OCI-LY1 (cell line): ENCODE measurements at regions not wholly inside any gene's neighbourhood (a gene's known extent, or its start where the extent isn't known, plus 50 kb on each side); places are given as distances from the start of the nearest gene placed in this dataset.

ENCODE experiments used
- H2AFZ ChIP-seq: fragments of 200-600 bp; sonication (generic), shearing (Covaris generic); 2 replicates; pipeline ENCODE4 v1.6.0; 2014; ENCODE audit warnings: antibody characterized with exemption, mild to moderate bottlenecking, low read length
- H3F3A ChIP-seq: fragments of 200-600 bp; sonication (generic), shearing (Covaris generic); 2 replicates; pipeline ENCODE4 v1.6.0; 2014; ENCODE audit warnings: mild to moderate bottlenecking, antibody characterized with exemption, low read length, moderate library complexity; ENCODE audit not compliant: insufficient read depth
- H3K27ac ChIP-seq: fragments of 200-600 bp; sonication (generic); 2 replicates; pipeline ENCODE4 v1.5.1; 2014; ENCODE audit warnings: low read length, mixed run types, mild to moderate bottlenecking, low read depth; ENCODE audit not compliant: poor library complexity, severe bottlenecking
- H3K27me3 ChIP-seq: fragments of 200-600 bp; sonication (generic); 2 replicates; pipeline ENCODE4 v1.6.0; 2014; ENCODE audit warnings: antibody characterized with exemption, mild to moderate bottlenecking, low read length, moderate library complexity; ENCODE audit not compliant: insufficient read depth
- H3K36me3 ChIP-seq: fragments of 200-600 bp; sonication (generic); 2 replicates; pipeline ENCODE4 v1.6.1; 2014; ENCODE audit warnings: mild to moderate bottlenecking, antibody characterized with exemption, low read length, moderate library complexity, mixed read lengths; ENCODE audit not compliant: insufficient read depth
- H3K4me1 ChIP-seq: fragments of 200-600 bp; sonication (generic); 2 replicates; pipeline ENCODE4 v1.5.1; 2014; ENCODE audit warnings: mild to moderate bottlenecking, low read length, moderate library complexity; ENCODE audit not compliant: insufficient read depth, severe bottlenecking
- H3K4me2 ChIP-seq: fragments of 200-600 bp; sonication (generic), shearing (Covaris generic); 2 replicates; pipeline ENCODE4 v1.6.1; 2014; ENCODE audit warnings: low read length
- H3K4me3 ChIP-seq: fragments of 200-600 bp; sonication (generic); 2 replicates; pipeline ENCODE4 v1.5.1; 2014; ENCODE audit warnings: low read length, low read depth, mild to moderate bottlenecking, mixed read lengths; ENCODE audit not compliant: poor library complexity, severe bottlenecking
- H3K79me2 ChIP-seq: fragments of 200-600 bp; shearing (Covaris generic); 2 replicates; pipeline ENCODE4 v1.6.1; 2016; ENCODE audit warnings: mixed run types, low read length, mixed read lengths; ENCODE audit not compliant: insufficient read depth
- H3K9ac ChIP-seq: fragments of 200-600 bp; sonication (generic), shearing (Covaris generic); 2 replicates; pipeline ENCODE4 v1.6.1; 2014; ENCODE audit warnings: mild to moderate bottlenecking, low read length, mixed read lengths
- H3K9me2 ChIP-seq: fragments of 200-600 bp; sonication (generic), shearing (Covaris generic); 2 replicates; pipeline ENCODE4 v1.6.1; 2014; ENCODE audit warnings: low read depth, mild to moderate bottlenecking, low read length, mixed read lengths
- H3K9me3 ChIP-seq: fragments of 200-600 bp; shearing (Covaris generic); 2 replicates; pipeline ENCODE4 v1.6.1; 2014; ENCODE audit warnings: low read length, mixed read lengths
- H4K20me1 ChIP-seq: fragments of 200-600 bp; sonication (generic), shearing (Covaris generic); 2 replicates; pipeline ENCODE4 v1.6.0; 2016; ENCODE audit warnings: mild to moderate bottlenecking, low read length; ENCODE audit not compliant: insufficient read depth
- EZH2 ChIP-seq: fragments of 200-600 bp; sonication (generic), shearing (Covaris generic); IDR thresholded peaks from 2 replicates; pipeline ENCODE4 v1.8.0; 2017; ENCODE audit warnings: borderline replicate concordance, mixed run types, mild to moderate bottlenecking, antibody characterized with exemption, low read length, moderate library complexity, mixed read lengths
- TF ChIP-seq, protein P1 (sequence below): fragments of 200-600 bp; sonication (generic), shearing (Covaris generic); IDR thresholded peaks from 2 replicates; pipeline ENCODE4 v1.5.1; 2017; ENCODE audit warnings: mild to moderate bottlenecking, antibody characterized with exemption, low read length, moderate library complexity, mixed read lengths

DNA sequence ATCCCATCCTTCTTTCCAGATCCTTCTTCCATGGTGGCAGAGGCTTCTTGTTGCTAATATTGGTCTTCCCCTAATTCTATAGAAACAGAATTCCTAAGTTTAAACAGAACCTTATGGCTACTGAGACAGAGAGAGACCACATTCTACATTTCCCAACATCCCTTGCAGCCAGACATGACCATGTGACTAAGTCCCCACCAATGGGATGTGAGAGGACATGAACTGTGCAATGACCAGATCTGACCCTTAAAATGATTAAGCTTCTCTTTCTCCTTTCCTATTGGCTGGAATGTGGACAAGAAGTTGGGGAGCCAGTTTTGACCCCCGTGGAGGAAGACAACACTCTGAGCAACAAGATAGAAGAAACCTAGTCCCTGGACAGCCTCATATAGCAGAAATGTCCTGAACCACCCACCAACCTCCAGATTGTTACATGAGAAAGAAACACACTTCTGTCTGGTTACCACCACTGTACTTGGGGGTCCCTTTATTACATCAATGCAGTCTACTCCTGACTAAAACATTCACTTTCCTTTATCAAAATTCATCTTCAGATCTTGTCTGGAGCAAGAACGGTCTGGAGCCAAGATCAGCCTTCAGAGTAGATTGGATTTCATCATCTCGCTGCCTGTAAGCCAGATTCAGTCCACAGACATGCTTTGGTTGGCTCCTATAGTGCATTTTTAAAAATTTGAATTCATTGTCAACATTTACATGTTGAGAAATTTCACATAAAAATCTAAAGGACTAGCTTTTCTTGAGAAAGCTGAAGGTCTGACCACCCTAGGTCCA is 183.9 kb downstream of the SHQ1 start:
- TF ChIP-seq, protein P1, sequence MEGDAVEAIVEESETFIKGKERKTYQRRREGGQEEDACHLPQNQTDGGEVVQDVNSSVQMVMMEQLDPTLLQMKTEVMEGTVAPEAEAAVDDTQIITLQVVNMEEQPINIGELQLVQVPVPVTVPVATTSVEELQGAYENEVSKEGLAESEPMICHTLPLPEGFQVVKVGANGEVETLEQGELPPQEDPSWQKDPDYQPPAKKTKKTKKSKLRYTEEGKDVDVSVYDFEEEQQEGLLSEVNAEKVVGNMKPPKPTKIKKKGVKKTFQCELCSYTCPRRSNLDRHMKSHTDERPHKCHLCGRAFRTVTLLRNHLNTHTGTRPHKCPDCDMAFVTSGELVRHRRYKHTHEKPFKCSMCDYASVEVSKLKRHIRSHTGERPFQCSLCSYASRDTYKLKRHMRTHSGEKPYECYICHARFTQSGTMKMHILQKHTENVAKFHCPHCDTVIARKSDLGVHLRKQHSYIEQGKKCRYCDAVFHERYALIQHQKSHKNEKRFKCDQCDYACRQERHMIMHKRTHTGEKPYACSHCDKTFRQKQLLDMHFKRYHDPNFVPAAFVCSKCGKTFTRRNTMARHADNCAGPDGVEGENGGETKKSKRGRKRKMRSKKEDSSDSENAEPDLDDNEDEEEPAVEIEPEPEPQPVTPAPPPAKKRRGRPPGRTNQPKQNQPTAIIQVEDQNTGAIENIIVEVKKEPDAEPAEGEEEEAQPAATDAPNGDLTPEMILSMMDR, result no peak
- no peak for TF ChIP-seq EZH2
- Histone ChIP-seq H3F3A (no peaks in the 10 kb centered on the region), H4K20me1 (no peaks in the 10 kb centered on the region), H2AFZ (no peak overlapping the region), H3K4me1 (no peaks in the 10 kb centered on the region), H3K27me3 (no peaks in the 10 kb centered on the region; the same call in 1 of the 2 replicates), H3K9ac (no peak overlapping the region), H3K4me2 (no peak overlapping the region), H3K79me2 (no peaks in the 10 kb centered on the region), H3K9me3 (no peaks in the 10 kb centered on the region), H3K4me3 (no peak overlapping the region), H3K27ac (no peak overlapping the region), H3K9me2 (no peaks in the 10 kb centered on the region), H3K36me3 (no peaks in the 10 kb centered on the region)

DNA sequence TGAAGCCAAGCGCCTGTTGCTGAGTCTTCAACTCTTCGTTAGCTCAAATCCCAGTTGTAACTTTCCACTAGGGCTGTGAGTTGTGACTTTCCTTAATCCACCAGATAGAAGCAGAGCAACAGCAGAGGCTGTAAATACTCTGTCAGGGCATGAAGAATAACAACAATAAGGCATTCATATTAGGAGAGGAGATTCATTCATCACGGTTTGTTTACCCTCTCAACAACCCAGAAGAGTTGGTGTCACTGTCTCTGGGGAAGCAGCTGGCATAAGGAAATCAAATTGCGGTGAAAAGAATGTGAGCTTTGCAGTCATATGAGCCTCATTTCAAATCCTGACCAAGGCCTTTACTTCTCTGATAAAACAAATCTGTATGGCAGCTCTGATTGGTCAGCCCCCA is 184.8 kb downstream of the SHQ1 start:
- H3F3A ChIP-seq, result no peaks in the 10 kb centered on the region
- H3K9ac ChIP-seq, result no peak overlapping the region
- H3K27ac ChIP-seq, result no peak overlapping the region
- no peaks in the 10 kb centered on the region; the same call in 1 of the 2 replicates for H3K27me3 ChIP-seq
- H3K36me3 ChIP-seq, result no peaks in the 10 kb centered on the region
- no peaks in the 10 kb centered on the region for H3K79me2 ChIP-seq
- no peaks in the 10 kb centered on the region for H3K4me1 ChIP-seq
- H3K4me3 ChIP-seq, result no peak overlapping the region
- TF ChIP-seq EZH2, result no peak
- TF ChIP-seq, protein P1, result no peak
- no peak overlapping the region for H2AFZ ChIP-seq
- H3K9me2 ChIP-seq, result no peaks in the 10 kb centered on the region
- H3K4me2 ChIP-seq, result no peak overlapping the region
- H3K9me3 ChIP-seq, result no peaks in the 10 kb centered on the region
- H4K20me1 ChIP-seq, result no peaks in the 10 kb centered on the region

DNA sequence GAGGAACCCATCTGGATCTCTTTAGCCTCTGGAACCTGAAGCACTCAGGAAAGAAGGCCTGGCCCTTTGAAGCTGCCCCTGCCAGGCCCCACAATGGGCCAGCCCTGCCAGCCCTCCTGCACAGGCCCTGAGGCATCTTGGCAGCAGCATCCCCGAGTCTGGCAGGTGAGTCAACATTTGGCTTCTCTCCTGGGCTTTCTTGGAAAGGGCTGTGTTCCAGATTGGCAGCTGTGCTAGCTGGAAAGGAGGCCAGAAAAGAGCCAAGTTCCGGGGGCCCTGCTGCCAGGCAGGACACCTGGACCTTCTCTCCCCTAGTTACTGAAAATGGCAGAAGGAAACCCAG is 187.2 kb downstream of the SHQ1 start:
- Histone ChIP-seq H3K9me3 (no peaks in the 10 kb centered on the region), H3K27ac (no peak overlapping the region), H3K4me3 (no peak overlapping the region), H3K27me3 (peaks cover 2% of the 10 kb centered on the region), H3K4me1 (no peaks in the 10 kb centered on the region), H3K36me3 (no peaks in the 10 kb centered on the region), H3K4me2 (no peak overlapping the region), H3F3A (no peaks in the 10 kb centered on the region), H3K9ac (no peak overlapping the region), H3K9me2 (no peaks in the 10 kb centered on the region), H2AFZ (no peak overlapping the region), H4K20me1 (no peaks in the 10 kb centered on the region), H3K79me2 (no peaks in the 10 kb centered on the region)
- TF ChIP-seq EZH2, result no peak
- TF ChIP-seq, protein P1, result no peak
